ENCODE measurements at regions not wholly inside any gene's neighbourhood (a gene's known extent, or its start where the extent isn't known, plus 50 kb on each side); places are given as distances from the start of the nearest gene placed in this dataset.
A peak's percentile ranks its signal among the peaks of the same experiment; 100 is the strongest.

GRCh38 chr1:87933171-87933570, 604.5 kb downstream of the LMO4 start:
- DNase-seq = no peak

- no peak for DNase-seq
These were observed 606.5 kb downstream of the LMO4 start for GRCh38 chr1:87935130-87935529.

DNA sequence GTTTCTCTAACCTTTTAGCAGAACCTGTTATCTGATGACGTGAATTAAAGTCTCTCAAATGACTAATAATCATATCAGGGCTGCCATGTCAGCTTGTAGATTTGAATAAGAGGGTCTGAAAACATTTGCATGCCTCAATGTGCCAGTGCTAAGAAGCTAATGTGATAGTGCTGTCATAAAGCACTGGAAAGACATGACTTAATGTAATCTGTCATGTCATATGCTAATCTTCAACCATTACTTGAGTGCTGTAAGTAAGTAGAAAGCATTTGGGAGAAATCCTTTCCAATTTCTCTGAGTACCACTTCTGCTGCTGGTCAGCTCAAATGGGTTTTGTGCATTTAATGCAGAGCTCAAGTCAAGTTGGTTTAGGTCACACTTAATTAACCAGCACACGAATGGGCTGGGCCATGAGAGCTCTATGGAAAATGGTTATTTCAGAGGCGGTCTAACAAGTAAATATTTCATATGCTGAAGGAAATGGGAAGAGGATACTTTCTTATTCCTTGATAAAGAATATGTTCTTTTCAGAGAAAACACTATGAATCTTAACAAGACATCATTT, 609.2 kb downstream of the LMO4 start:
- DNase-seq = no peak

DNA sequence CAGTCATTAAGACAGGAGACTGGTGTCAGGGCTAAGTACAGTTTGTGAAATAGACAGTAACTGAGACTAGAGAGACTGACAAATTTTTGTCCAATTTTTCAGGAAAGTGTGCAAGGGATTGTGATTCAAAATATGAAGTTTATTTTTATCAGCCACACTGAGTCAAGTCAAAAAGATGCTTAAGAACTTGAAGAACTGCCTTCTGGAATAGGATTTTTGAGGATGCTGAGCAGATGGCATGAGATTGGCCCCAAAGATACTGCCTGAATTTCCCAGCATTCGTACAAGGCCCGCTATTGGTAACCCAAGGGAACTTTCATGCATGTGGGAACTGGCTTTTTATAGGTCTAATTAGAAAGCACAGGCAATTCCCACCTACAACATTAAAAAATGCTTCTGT, 610.0 kb downstream of the LMO4 start:
- no peak for DNase-seq

DNA sequence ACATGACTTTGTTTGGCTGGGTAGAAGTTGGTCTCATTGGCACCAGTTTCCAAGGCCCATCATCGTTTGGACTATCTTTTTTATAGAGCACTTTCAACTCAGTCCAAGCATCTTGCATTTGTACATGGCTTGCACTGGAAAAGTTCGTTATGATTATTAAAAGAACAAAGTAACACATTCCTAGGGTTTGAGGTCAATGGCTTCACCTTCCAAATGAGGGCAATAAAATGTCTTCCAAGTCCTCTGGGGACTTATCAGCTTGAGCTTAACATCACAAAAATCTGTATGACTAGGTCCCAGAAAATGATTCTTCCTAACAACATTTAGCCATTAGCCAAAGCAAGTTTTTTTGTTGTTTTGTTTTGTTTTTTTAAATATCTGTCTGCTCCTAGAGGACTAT, 610.8 kb downstream of the LMO4 start:
- DNase-seq = no peak

DNA sequence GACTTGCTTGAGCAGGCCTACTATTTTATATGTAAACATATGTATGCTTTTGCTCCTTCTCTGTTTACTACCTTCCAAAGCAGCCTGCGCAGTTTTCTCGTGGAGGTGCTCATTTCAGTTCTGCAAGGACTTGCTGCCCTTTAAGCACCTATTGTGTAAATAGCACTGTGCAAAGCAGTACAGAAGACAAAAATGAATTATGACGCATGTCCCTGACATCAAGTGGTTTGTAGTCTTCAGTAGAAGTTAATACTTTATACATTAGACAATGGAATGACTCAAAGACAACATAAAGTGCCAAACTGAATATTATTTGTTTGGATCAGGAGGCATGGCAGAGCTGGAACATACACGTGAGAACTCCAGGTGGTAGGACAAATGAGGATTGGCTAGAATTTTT, 611.7 kb downstream of the LMO4 start:
- no peak for DNase-seq

GRCh38 chr1:87941337-87941946, 612.8 kb downstream of the LMO4 start:
- DNase-seq = no peak

GRCh38 chr1:87942165-87942564, 613.5 kb downstream of the LMO4 start:
- DNase-seq = no peak

DNA sequence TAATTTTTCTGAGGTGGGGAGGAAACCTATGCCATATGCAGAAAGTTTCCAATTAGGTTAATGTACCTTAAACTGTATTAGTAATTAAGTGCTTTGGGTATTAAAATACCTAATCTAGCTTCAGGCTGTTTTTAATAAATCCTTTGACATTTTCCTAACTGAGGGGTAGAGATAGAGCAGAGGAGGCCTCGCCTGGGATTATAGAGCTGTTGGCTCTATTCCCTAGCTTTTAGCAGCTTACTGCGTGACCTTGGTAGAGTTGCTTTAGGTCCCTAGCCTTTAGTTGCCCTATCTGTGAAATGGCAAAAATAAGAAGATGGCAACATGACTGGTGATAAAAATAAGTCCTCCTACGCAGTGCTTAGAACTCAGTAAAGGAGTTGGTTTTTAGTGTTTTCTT, 621.0 kb downstream of the LMO4 start:
- peak in 1 of 2 experiments; percentile 39 for DNase-seq

- peak; percentile 89 to 95 for DNase-seq
These were observed 621.7 kb downstream of the LMO4 start for GRCh38 chr1:87950369-87950768.

DNA sequence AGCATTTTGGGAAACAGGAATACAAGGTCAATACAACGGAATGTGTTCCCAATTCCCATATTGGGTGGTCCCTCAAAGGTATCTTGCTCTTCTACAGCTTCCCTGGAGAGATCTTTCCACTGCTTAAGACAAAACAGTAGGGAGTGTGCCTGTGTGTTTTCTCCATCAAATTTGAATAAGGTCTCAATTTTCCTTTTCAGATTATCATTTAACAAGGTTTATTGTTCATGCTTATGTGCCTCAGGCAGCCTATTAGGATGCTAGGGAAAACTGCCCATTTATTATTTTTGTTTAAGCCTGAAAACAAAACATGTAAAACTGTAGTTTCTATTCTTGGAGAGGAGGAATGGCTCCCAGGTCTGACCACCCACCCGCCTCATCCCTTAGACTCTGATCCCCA, 622.7 kb downstream of the LMO4 start:
- DNase-seq = no peak

- DNase-seq = peak in 1 of 2 experiments; percentile 32
These were observed 623.2 kb downstream of the LMO4 start for GRCh38 chr1:87951852-87952251.

DNA sequence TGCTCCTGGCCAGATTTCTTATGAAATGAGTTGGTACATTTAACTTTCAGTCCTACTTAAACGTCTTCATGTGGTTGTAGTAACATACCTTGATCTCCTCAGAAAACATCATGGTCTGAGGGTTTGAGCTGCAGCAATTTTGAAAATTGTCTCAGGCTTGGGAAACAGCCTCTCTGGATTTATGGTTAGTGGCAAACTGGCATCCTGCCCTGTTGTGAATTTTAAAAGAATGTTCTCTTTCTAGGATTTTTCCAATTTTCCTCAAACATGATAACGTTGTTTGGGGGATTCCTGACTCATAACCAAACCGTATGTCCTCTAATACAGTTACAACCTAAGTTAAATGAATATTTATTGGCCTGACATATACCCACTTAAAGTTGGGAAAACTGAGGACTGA, 624.4 kb downstream of the LMO4 start:
- DNase-seq = no peak

GRCh38 chr1:87953732-87954344, 625.2 kb downstream of the LMO4 start:
- DNase-seq = peak; percentile 85 to 87

DNA sequence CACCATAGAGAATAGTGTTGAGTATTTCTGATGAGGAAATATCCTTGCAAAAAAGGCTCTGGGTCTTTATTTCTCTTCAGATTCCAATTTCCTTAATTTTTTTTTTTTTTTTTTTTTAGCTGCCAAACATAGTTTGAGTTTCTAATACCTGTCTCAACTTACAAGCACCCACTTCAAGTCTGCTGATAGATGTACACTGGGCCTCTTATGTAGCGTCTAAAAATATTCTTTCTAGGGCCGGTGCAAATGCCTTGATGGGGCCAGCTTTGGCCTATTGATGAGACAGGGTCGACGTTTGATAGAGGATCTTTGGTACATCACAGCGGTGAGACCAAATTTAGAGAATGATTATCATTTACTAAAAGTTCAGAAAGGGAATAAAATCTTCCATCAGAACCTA, 626.4 kb downstream of the LMO4 start:
- DNase-seq = no peak

DNA sequence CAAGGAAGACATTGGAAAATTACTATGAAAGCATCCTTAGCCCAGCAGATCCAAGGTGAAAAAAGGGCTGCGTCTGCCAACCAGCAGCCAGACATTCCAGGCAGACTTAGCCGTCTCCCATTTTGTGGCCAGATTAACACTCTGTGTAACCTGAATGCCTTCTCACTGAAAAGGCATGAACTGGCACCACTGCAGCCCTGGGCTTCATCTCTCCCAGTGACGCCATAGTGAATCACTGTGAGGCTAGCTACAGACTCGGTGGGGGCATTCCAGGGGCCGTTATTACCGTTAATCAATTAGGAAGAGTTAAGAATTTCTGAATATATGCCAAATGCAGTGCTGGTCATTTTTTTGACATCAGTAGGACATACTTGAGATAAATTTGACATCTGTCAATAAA, 627.4 kb downstream of the LMO4 start:
- peak; percentile 60 to 85 for DNase-seq

- peak in 1 of 2 experiments; percentile 39 for DNase-seq
These were observed 628.1 kb downstream of the LMO4 start for GRCh38 chr1:87956750-87957149.

DNA sequence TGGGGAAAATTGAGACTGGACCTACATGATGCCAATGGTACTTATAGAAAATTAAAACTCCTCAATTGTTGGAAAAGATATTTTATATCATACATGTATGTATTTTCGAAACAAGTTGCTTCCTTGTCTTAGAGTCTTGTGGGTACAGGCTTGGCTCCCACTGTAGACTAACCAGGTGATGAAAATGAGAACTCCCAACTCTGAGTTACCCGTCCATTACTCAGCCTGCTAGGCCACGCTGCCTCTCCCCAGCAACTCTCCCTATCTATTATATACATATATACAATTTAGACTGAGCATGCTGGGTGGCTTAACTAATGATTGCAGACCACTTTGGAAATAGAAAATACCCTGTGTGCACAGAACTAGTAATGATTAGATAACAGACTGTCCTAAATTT, 628.7 kb downstream of the LMO4 start:
- DNase-seq = no peak

DNA sequence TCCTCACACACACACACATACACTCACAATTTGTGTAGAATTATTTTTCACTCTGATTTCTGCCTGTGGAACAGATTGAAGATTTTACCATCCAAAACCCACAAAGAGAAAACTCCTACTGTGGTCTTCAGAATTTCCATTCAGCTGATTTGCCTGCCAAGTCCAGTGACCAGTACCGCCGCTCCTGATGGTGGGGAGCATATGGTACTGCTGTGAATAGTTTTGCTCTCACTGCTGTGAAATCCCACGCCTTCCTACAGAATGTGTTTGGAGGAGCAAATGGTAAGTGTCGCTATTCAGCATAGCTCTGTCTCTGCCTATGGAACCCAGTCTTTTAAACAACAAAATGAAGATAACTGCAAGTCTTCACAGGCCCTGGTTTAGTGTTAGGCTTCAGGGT, 629.5 kb downstream of the LMO4 start:
- peak in 1 of 2 experiments; percentile 67 for DNase-seq

DNA sequence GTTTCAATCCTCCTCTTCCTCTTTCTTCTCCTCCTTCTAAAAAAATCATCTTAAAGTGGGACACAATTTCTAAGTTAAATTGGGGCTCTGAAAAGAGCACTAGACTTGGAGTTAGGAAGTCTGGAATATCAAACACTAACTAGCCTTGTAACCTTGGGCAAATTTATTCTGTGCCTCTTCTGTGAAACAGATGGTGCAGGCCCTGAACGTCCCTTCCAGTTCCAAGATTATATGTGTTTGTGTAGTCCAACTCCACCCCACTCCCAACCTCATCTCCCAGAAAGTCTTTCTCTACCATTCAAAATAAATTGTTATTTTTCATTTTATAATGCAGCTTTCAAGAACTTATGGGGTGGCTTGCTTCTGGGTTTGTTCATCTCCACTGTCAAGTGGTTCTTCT, 630.0 kb downstream of the LMO4 start:
- peak in 1 of 2 experiments; percentile 35 for DNase-seq

DNA sequence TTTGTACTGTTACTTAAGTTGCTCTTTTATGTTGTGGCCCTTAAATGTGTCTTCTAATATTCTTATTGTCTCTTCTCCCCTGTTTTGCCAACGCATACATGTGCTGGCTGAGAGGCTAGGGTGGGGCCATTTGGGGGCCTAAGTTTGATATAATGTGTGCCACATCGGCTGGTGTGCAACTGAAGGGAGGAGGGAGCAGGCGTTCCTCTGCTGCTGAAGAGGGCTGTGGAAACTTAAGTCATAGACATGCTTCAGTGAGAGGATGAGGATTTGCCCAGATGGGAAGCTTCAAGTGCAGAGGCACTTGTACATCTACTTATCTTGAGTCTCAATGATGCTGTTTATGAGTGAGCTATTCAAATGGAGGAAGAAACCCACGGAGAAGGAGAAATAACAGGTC, 630.6 kb downstream of the LMO4 start:
- DNase-seq = no peak

- no peak for DNase-seq
These were observed 633.3 kb downstream of the LMO4 start for GRCh38 chr1:87961992-87962391.

DNA sequence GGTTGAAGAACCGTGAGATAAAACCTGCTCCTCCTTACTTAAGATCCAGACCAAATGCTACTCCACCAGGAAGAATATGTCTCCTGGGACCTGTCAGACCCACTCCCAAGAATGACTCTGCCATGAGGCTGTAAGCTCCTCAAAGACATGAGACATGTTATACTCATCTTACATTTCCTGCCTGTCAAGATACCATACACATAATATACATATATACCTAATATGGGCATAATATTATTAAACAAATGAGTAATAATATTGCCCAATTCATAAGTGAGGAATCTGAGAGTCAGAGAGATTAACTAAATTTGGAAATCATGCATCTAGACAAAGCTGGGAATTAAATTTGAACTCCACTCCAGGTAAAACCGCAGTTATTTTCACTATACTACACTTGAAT, 634.9 kb downstream of the LMO4 start:
- DNase-seq = no peak

GRCh38 chr1:87965193-87965592, 636.5 kb downstream of the LMO4 start:
- no peak for DNase-seq

Data from NCI-H446 (cell line).